NCI-H1092 treated with DMSO at 0.1 percent for 48 hours (cell line): ENCODE measurements at regions not wholly inside any gene's neighbourhood (a gene's known extent, or its start where the extent isn't known, plus 50 kb on each side); places are given as distances from the start of the nearest gene placed in this dataset.
"Not testable (repeated sequence)": the region's sequence is repeated elsewhere in the genome, so short reads cannot be mapped to it uniquely, and the experiment has no call there.

Experiments
- DNase-seq: peaks from one replicate; lab custom pipeline; 2025; lab: John Stamatoyannopoulos, UW

GRCh38 chr5:120817044-120817985, 353.2 kb downstream of the PRR16 start:
- DNase-seq = no peak

- DNase-seq = no peak
Measured at GRCh38 chr5:120818128-120818527, 354.0 kb downstream of the PRR16 start.

GRCh38 chr5:120823328-120823727, 359.2 kb downstream of the PRR16 start:
- DNase-seq = no peak

- not testable (repeated sequence) for DNase-seq
Measured at GRCh38 chr5:120831646-120832045, 367.5 kb downstream of the PRR16 start.

- no peak for DNase-seq
Measured at GRCh38 chr5:120841830-120842229, 377.7 kb downstream of the PRR16 start.

- no peak for DNase-seq
Measured at GRCh38 chr5:120843390-120843980, 379.4 kb downstream of the PRR16 start.

GRCh38 chr5:120848883-120849282, 384.8 kb downstream of the PRR16 start:
- DNase-seq = no peak

GRCh38 chr5:120852222-120852860, 388.2 kb downstream of the PRR16 start:
- DNase-seq = no peak

- no peak for DNase-seq
Measured at GRCh38 chr5:120866997-120867396, 402.9 kb downstream of the PRR16 start.

GRCh38 chr5:120869831-120870230, 405.7 kb downstream of the PRR16 start:
- no peak for DNase-seq

GRCh38 chr5:120872297-120872696, 408.2 kb downstream of the PRR16 start:
- no peak for DNase-seq

- no peak for DNase-seq
Measured at GRCh38 chr5:120873083-120873482, 409.0 kb downstream of the PRR16 start.

GRCh38 chr5:120874081-120874862, 410.2 kb downstream of the PRR16 start:
- DNase-seq = no peak

GRCh38 chr5:120882038-120882775, 418.1 kb downstream of the PRR16 start:
- no peak for DNase-seq

- DNase-seq = no peak
Measured at GRCh38 chr5:120886351-120886860, 422.3 kb downstream of the PRR16 start.

GRCh38 chr5:120895660-120896059, 431.6 kb downstream of the PRR16 start:
- DNase-seq = no peak

- DNase-seq = no peak
Measured at GRCh38 chr5:120901199-120901598, 437.1 kb downstream of the PRR16 start.

GRCh38 chr5:120907953-120908352, 443.9 kb downstream of the PRR16 start:
- DNase-seq = no peak

- no peak for DNase-seq
Measured at GRCh38 chr5:120910629-120911028, 446.5 kb downstream of the PRR16 start.

GRCh38 chr5:120913396-120913795, 449.3 kb downstream of the PRR16 start:
- DNase-seq = no peak

GRCh38 chr5:120917214-120917758, 453.2 kb downstream of the PRR16 start:
- DNase-seq = no peak
